NB4 (cell line): ENCODE measurements at regions not wholly inside any gene's neighbourhood (a gene's known extent, or its start where the extent isn't known, plus 50 kb on each side); places are given as distances from the start of the nearest gene placed in this dataset.

Experiments
- MYC ChIP-seq: IDR thresholded peaks from 2 replicates; pipeline ENCODE4 v1.6.1; 2011; ENCODE audit warnings: low read depth, low read length
- POLR2A ChIP-seq: IDR thresholded peaks from 2 replicates; pipeline ENCODE4 v1.6.1; 2011; ENCODE audit warnings: mild to moderate bottlenecking; ENCODE audit not compliant: insufficient read length; ENCODE audit errors: extremely low read depth
- TF ChIP-seq, protein P1 (sequence below): IDR thresholded peaks from one replicate; pipeline ENCODE4 v1.5.1; 2012; ENCODE audit warnings: low read depth, low read length
- TF ChIP-seq, protein P2 (sequence below): IDR thresholded peaks from 2 replicates; pipeline ENCODE4 v1.6.1; 2011; ENCODE audit warnings: low read depth, low read length

DNA sequence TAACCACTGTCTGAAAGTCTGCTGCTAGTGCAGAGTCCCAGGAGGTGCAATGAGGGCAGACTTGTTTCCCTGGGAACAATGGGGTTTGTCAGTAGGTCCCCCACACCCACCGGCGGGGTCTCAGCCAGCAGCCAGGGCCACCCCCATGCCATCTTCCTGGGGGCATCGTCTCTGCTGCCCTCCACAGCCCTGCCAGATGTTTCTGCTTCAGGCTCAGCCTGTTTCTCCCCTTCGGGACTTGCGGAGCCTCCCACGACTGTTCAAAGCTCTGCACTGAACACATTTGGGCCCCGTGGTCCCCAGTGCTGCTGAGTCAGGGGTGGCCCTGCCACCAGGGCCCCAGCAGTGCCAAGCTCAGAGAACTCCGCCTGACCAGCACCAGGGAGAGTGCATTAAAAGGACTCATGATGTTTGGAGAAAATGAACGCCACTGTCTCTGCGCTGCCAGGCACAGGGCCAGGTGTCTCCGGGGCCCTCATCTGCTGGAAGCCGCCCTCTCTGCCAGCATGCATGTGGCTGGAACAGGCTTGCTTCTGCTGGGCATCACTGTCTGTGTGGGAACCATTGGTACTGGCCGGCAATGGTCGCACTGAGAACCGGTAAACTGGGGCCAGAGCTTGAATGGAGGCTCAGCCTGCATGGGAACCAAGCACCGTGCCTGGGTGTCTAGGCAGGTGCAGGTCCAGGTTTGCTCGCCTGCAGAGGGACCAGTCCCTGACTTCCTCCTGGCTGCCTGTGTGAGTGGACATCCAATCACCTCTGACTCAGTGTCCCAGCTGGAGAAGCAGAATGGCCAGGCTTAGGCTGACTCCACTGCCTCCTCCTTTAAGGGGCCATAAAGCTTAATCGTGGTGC is 345.1 kb downstream of the GLRX3 start:
- TF ChIP-seq, protein P1, sequence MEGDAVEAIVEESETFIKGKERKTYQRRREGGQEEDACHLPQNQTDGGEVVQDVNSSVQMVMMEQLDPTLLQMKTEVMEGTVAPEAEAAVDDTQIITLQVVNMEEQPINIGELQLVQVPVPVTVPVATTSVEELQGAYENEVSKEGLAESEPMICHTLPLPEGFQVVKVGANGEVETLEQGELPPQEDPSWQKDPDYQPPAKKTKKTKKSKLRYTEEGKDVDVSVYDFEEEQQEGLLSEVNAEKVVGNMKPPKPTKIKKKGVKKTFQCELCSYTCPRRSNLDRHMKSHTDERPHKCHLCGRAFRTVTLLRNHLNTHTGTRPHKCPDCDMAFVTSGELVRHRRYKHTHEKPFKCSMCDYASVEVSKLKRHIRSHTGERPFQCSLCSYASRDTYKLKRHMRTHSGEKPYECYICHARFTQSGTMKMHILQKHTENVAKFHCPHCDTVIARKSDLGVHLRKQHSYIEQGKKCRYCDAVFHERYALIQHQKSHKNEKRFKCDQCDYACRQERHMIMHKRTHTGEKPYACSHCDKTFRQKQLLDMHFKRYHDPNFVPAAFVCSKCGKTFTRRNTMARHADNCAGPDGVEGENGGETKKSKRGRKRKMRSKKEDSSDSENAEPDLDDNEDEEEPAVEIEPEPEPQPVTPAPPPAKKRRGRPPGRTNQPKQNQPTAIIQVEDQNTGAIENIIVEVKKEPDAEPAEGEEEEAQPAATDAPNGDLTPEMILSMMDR = no peak
- TF ChIP-seq, protein P2, sequence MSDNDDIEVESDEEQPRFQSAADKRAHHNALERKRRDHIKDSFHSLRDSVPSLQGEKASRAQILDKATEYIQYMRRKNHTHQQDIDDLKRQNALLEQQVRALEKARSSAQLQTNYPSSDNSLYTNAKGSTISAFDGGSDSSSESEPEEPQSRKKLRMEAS = no peak
- no peak for TF ChIP-seq POLR2A
- no peak for TF ChIP-seq MYC
